ENCODE measurements at regions not wholly inside any gene's neighbourhood (a gene's known extent, or its start where the extent isn't known, plus 50 kb on each side); places are given as distances from the start of the nearest gene placed in this dataset.

GRCh38 chr3:157594413-157594812 is 91.2 kb upstream of the VEPH1 start:
- Histone ChIP-seq H3K4me1 (replicated peaks in 1 of 2; ENCODE audit: control insufficient read depth in 2 of 2, insufficient read depth in 2 of 2, low read length in 2 of 2) (no peaks in the 10 kb centered on the region), H3K79me2 (ENCODE audit: control insufficient read depth, insufficient read depth, low read length) (no peaks in the 10 kb centered on the region), H3K36me3 (ENCODE audit: control insufficient read depth, insufficient read depth, low read length) (no peaks in the 10 kb centered on the region), H4K20me1 (replicated peaks; ENCODE audit: control insufficient read depth, insufficient read depth, low read length) (no peaks in the 10 kb centered on the region), H3K27me3 (ENCODE audit: control insufficient read depth in 2 of 2, insufficient read depth in 2 of 2, low read length in 2 of 2) (no peaks in the 10 kb centered on the region), H3K4me2 (ENCODE audit: insufficient read depth, low read length) (no peak overlapping the region), H3K9ac (ENCODE audit: insufficient read depth in 1 of 2, low read depth in 2 of 2, low read length in 2 of 2) (no peak overlapping the region), H3K9me3 (replicated peaks; ENCODE audit: control insufficient read depth, insufficient read depth, low read depth, low read length) (no peaks in the 10 kb centered on the region), H3K27ac (ENCODE audit: extremely low read depth, low read depth, low read length) (no peak overlapping the region), H3K9me1 (ENCODE audit: control insufficient read depth, insufficient read depth, low read length) (no peaks in the 10 kb centered on the region), H2AFZ (ENCODE audit: low read depth, low read length) (no peak overlapping the region), H3K4me3 (no peak overlapping the region)
- DNase-seq (ENCODE audit: extremely low read depth in 1 of 4, low spot score in 3 of 4) (no peak), FAIRE-seq (no peak), ATAC-seq (0 out of 3 replicates have a peak, but pooled peaks have one; percentile 37)
- 26% methylated on average over 4 of the region's 4 CpGs for WGBS (ENCODE audit: insufficient coverage, low coverage, missing lambda C conversion rate)
- ChIA-PET POLR2A (interaction anchor here (1.2 kb wide), 1 partner anchor 9 kb away, joined by 4 read pairs; no protein-coding TSS in a partner anchor), CTCF (ENCODE audit: low intra/inter-chr PET ratio) (no interaction called here)
- in situ Hi-C loops (cut with MboI), result no loop called here
- TF ChIP-seq CTCF (IDR thresholded peaks at IDR 0.05 in 2 of 3, conservative IDR thresholded peaks at IDR 0.05 in 1 of 3; ENCODE audit: insufficient read depth in 2 of 3, low read depth in 1 of 3, low read length in 3 of 3) (0 out of 6 replicates have a peak, but pooled peaks of 2 of the 3 experiments have one; percentile 12 to 18), NFE2L1 (tag; IDR thresholded peaks at IDR 0.05; ENCODE audit: borderline replicate concordance, low read depth) (no peak), FOXA1 (IDR thresholded peaks at IDR 0.05; ENCODE audit: borderline replicate concordance) (no peak), CEBPB (tag; IDR thresholded peaks at IDR 0.05) (peak; percentile 56), RAD21 (CRISPR knock-in tag; conservative IDR thresholded peaks at IDR 0.05 in 1 of 2, IDR thresholded peaks at IDR 0.05 in 1 of 2) (0 out of 4 replicates have a peak, but pooled peaks of 1 of the 2 experiments have one; percentile 10), ZBTB17 (CRISPR knock-in tag; IDR thresholded peaks at IDR 0.05) (no peak), CBFB (CRISPR knock-in tag; IDR thresholded peaks at IDR 0.05) (no peak)
- intact Hi-C loops (cut with micrococcal nuclease), result no loop called here
- BruUV-seq (replicated peaks), result no TSS peak
